HG03064 (cell line): ENCODE measurements at regions not wholly inside any gene's neighbourhood (a gene's known extent, or its start where the extent isn't known, plus 50 kb on each side); places are given as distances from the start of the nearest gene placed in this dataset.
A peak's percentile ranks its signal among the peaks of the same experiment; 100 is the strongest.

Source experiments
- ATAC-seq: cut with Tn5 transposase; IDR thresholded peaks from one replicate; pipeline ENCODE4 v1.9.1; 2021; ENCODE audit warnings: low read depth; ENCODE audit not compliant: unreplicated experiment

- no peak for ATAC-seq
These were observed 457.6 kb downstream of the UTRN start for GRCh38 chr6:144742779-144743178.

GRCh38 chr6:144744720-144745119 lies 459.6 kb downstream of the UTRN start:
- ATAC-seq: no peak

GRCh38 chr6:144745439-144745838 lies 460.3 kb downstream of the UTRN start:
- ATAC-seq: no peak

GRCh38 chr6:144746902-144747469 lies 461.9 kb downstream of the UTRN start:
- ATAC-seq: no peak

DNA sequence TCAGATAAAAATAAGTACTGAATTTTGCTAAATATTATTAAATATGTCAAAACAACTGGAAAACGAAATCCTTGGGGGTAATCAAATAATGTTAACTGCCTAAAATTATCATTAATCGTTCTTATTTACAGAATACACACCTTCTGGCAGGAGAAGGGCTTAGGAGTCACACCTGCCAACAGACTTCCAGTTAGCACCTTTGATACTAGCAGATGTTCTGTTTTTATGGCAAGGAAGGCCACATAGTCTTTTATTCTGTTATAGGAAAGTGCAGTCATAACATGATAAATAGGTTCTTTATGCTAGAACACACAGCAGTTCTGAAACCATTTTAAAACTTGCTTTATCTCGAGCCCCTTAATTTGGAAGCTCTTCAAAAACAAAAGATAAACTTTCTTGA lies 464.1 kb downstream of the UTRN start:
- no peak for ATAC-seq

GRCh38 chr6:144753023-144753705 lies 468.0 kb downstream of the UTRN start:
- peak; percentile 96 for ATAC-seq

- no peak for ATAC-seq
These were observed 471.3 kb downstream of the UTRN start for GRCh38 chr6:144756469-144756868.

DNA sequence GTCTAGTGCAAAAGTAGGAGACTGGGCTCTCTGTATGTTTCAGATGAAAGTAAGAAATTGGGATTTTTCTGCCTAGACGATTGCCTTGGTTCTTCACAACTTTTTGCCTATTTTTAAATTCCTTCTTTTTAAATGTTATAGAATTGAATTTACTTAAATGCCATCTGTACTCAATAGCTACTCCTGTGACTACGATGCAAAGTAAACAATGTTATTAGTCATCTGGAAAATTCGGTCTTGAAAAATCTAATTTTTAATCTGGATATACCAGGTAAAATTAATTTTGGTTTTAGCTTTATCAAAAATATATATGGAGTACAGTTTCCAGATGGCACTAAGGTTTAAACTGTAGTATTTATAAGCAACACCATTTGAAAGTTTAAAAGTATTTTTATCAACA lies 472.2 kb downstream of the UTRN start:
- ATAC-seq: no peak

- ATAC-seq: no peak
These were observed 472.6 kb downstream of the UTRN start for GRCh38 chr6:144757730-144758129.

DNA sequence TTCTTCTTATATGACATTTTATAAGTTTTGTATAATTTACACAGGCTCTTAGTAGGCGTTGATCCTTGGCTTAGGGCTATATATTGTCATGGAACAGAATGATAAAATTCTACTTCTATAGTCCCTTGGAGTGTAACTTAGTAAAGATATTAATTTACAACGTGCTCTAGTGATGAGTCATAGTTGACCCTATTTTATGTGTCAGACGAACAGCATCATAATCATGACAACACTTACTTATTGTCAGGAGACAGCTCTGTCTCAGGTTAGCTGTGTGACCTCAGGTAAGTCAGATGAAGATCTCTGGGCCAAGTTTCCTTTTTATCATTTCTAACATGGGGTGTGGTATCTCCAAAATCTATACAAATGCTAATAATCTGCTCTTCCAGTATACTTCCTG lies 473.5 kb downstream of the UTRN start:
- no peak for ATAC-seq

GRCh38 chr6:144762469-144762868 lies 477.3 kb downstream of the UTRN start:
- no peak for ATAC-seq

DNA sequence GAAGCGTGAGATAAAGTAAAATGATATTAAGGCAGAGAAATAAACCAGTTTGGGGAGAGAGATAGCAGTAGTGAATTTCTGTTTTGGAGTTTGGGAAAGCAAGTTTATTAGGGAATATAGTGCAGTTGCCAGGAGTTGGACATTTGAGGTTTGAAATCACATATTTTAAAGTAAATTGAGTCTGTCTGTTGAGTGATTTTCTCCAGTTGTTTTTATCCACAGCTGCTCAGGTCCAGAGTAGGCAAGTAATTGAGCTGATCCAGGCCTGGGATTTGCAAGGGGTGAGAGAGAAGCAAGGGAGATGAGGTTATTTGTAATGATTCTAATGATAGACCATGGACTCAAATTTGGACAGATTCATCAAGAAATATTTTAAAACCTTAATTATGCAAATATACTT lies 481.9 kb downstream of the UTRN start:
- ATAC-seq: no peak

DNA sequence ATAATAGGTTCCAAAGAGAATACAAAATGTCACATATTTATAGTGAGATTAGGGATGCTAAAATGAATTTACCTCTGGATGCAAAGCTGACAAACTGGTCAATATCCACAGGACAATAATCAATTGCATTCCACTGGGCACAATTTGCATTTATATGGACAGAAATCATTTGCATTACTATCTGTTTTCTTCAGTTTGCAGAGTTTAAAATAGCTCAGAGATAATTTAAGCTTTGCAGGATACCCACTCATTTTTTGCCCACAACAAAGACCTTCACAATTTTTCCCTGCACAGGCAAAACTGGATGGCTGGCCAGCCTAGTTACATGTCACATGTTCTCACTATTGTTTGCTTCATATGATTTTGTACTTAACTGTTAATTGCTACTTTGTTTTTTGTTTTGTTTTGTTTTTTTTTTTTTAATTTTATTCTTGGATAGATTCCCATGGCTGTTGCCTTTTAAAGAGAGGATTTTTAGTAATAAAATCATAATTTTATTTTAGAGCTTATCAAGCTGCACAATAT lies 483.5 kb downstream of the UTRN start:
- no peak for ATAC-seq

- ATAC-seq: no peak
These were observed 484.0 kb downstream of the UTRN start for GRCh38 chr6:144769142-144769541.

- ATAC-seq: no peak
These were observed 491.1 kb downstream of the UTRN start for GRCh38 chr6:144776031-144776819.

DNA sequence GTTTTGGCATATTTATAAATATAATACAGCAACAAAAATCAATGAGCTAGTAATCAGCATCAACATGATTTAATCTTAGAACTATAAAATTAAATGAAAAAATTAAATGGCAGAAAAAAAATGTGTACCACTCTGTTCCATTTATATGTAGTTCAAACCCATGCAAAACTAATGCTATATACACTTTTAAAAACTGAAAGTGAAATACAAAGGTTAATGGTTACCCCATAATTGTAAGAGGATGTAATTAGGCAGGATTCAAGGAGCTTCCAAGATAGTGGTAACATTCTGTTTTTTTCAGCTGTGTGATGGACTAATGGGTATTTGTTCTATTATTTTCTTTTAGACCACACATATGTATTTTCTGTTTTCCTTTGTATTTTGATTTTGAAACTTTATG lies 492.1 kb downstream of the UTRN start:
- ATAC-seq: no peak

GRCh38 chr6:144778056-144778455 lies 492.9 kb downstream of the UTRN start:
- ATAC-seq: no peak

- no peak for ATAC-seq
These were observed 493.8 kb downstream of the UTRN start for GRCh38 chr6:144778773-144779492.

- no peak for ATAC-seq
These were observed 496.7 kb downstream of the UTRN start for GRCh38 chr6:144781836-144782235.

DNA sequence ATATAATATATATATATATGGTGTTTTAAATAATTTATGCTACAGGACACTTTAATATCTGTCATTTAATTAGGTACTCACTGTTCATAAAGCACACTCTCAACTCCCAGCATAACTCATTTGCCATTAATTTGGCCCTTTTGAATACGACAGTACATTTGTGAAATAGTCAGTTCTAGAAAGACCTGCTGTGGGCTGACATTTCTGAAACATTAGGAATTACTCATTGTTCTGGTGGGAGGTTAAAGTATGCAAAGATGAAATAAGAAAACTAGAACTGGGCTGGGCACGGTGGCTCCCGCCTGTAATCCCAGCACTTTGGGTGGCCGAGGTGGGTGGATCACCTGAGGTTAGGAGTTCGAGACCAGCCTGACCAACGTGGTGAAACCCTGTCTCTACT lies 497.5 kb downstream of the UTRN start:
- ATAC-seq: no peak

GRCh38 chr6:144785056-144785455 lies 499.9 kb downstream of the UTRN start:
- ATAC-seq: no peak
